D721Med (cell line): ENCODE measurements at regions not wholly inside any gene's neighbourhood (a gene's known extent, or its start where the extent isn't known, plus 50 kb on each side); places are given as distances from the start of the nearest gene placed in this dataset.

Experiments
- DNase-seq: peaks from one replicate; pipeline ENCODE4 v3.0.0; 2011; ENCODE audit warnings: low spot score; ENCODE audit not compliant: insufficient read length
- FAIRE-seq: peaks from 2 replicates; lab custom pipeline; 2011; peaks lifted over from hg19 to GRCh38; lab: Jason Lieb, UNC
- CTCF ChIP-seq: IDR thresholded peaks from 2 replicates; pipeline ENCODE4 v1.5.1; 2012; ENCODE audit warnings: mild to moderate bottlenecking, control low read depth; ENCODE audit not compliant: insufficient read depth; ENCODE audit errors: missing control alignments

- DNase-seq, result no peak
- TF ChIP-seq CTCF, result no peak
- FAIRE-seq, result no peak
Observed at GRCh38 chr2:35000453-35000852, 1355.1 kb upstream of the CRIM1 start.

GRCh38 chr2:34998741-34999140 is 1356.8 kb upstream of the CRIM1 start:
- no peak for DNase-seq
- TF ChIP-seq CTCF, result no peak
- no peak for FAIRE-seq

- TF ChIP-seq CTCF, result no peak
- DNase-seq, result no peak
- FAIRE-seq, result no peak
Observed at GRCh38 chr2:34997779-34998178, 1357.8 kb upstream of the CRIM1 start.

GRCh38 chr2:34995196-34995595 is 1360.4 kb upstream of the CRIM1 start:
- no peak for TF ChIP-seq CTCF
- no peak for FAIRE-seq
- no peak for DNase-seq

- no peak for TF ChIP-seq CTCF
- no peak for DNase-seq
- FAIRE-seq, result no peak
Observed at GRCh38 chr2:34991508-34992274, 1363.9 kb upstream of the CRIM1 start.

GRCh38 chr2:34985474-34985873 is 1370.1 kb upstream of the CRIM1 start:
- FAIRE-seq, result no peak
- TF ChIP-seq CTCF, result no peak
- no peak for DNase-seq

- DNase-seq (no peak), FAIRE-seq (no peak)
- TF ChIP-seq CTCF, result no peak
Observed at GRCh38 chr2:34980689-34981088, 1374.9 kb upstream of the CRIM1 start.
